K562 (cell line): ENCODE measurements at regions not wholly inside any gene's neighbourhood (a gene's known extent, or its start where the extent isn't known, plus 50 kb on each side); places are given as distances from the start of the nearest gene placed in this dataset.

Source experiments
- ARID3A ChIP-seq: IDR thresholded peaks from 2 replicates; pipeline ENCODE4 v1.6.1; 2012; ENCODE audit warnings: low read depth, low read length, improper control_type of control experiment, borderline replicate concordance
- KLF10 ChIP-seq: fragments of 250-450 bp; sonication (Bioruptor Pico); IDR thresholded peaks from 2 replicates; pipeline ENCODE4 v1.6.1; 2021; ENCODE audit warnings: matching md5 sums
- MGA ChIP-seq: fragments of 450-650 bp; IDR thresholded peaks from 2 replicates; pipeline ENCODE4 v1.6.1; 2016; ENCODE audit warnings: mild to moderate bottlenecking, moderate library complexity
- MXI1 ChIP-seq: IDR thresholded peaks from 2 replicates; pipeline ENCODE4 v1.6.1; 2011; ENCODE audit warnings: low read depth, mild to moderate bottlenecking, improper control_type of control experiment, low read length
- NFATC3 ChIP-seq: fragments of 450-650 bp; IDR thresholded peaks from 2 replicates; pipeline ENCODE4 v1.6.1; 2017; ENCODE audit warnings: mild to moderate bottlenecking
- PBX2 ChIP-seq, 2 experiments: IDR thresholded peaks in 1 of 2; conservative IDR thresholded peaks in 1 of 2; 2 replicates each; pipeline ENCODE4 v1.6.1; 2016; ENCODE audit warnings: low read depth in 2 of 2, mild to moderate bottlenecking in 1 of 2, missing compliant biosample characterization in 1 of 2, missing genetic modification characterization in 1 of 2, moderate library complexity in 1 of 2
- ZNF445 ChIP-seq: fragments of 250-450 bp; sonication (Bioruptor Pico); IDR thresholded peaks from 2 replicates; pipeline ENCODE4 v1.4.0; 2020; ENCODE audit warnings: low read depth, mild to moderate bottlenecking, moderate library complexity
- TF ChIP-seq, protein P1 (sequence below), 2 experiments: fragments of 450-650 bp; conservative IDR thresholded peaks; 2 replicates each; pipeline ENCODE4 v1.6.1; 2017; ENCODE audit warnings: mild to moderate bottlenecking in 2 of 2, moderate library complexity in 2 of 2

- TF ChIP-seq MGA (no peak), PBX2 (CRISPR knock-in tag; IDR thresholded peaks at IDR 0.05; ENCODE audit: low read depth) (no peak), PBX2 (tag; conservative IDR thresholded peaks at IDR 0.05; ENCODE audit: low read depth) (no peak), KLF10 (no peak), ZNF445 (CRISPR knock-in tag) (no peak), NFATC3 (no peak), ARID3A (no peak), MXI1 (no peak)
- TF ChIP-seq, protein P1, sequence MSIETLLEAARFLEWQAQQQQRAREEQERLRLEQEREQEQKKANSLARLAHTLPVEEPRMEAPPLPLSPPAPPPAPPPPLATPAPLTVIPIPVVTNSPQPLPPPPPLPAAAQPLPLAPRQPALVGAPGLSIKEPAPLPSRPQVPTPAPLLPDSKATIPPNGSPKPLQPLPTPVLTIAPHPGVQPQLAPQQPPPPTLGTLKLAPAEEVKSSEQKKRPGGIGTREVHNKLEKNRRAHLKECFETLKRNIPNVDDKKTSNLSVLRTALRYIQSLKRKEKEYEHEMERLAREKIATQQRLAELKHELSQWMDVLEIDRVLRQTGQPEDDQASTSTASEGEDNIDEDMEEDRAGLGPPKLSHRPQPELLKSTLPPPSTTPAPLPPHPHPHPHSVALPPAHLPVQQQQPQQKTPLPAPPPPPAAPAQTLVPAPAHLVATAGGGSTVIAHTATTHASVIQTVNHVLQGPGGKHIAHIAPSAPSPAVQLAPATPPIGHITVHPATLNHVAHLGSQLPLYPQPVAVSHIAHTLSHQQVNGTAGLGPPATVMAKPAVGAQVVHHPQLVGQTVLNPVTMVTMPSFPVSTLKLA (conservative IDR thresholded peaks at IDR 0.05): no peak
These were observed 952.0 kb downstream of the NR2F1-AS1 start (continued) for GRCh38 chr5:92629000-92629399.
